DMS114 treated with DMSO at 0.1 percent for 48 hours (cell line): ENCODE measurements at regions not wholly inside any gene's neighbourhood (a gene's known extent, or its start where the extent isn't known, plus 50 kb on each side); places are given as distances from the start of the nearest gene placed in this dataset.

Experiments
- DNase-seq: peaks from one replicate; lab custom pipeline; 2025; ENCODE audit not compliant: unreplicated experiment; lab: John Stamatoyannopoulos, UW

- no peak for DNase-seq
Observed at GRCh38 chr6:130670142-130670541, 157.1 kb upstream of the SMLR1 start.

- DNase-seq = no peak
Observed at GRCh38 chr6:130671119-130671518, 156.1 kb upstream of the SMLR1 start.

GRCh38 chr6:130671577-130671976 is 155.6 kb upstream of the SMLR1 start:
- no peak for DNase-seq

GRCh38 chr6:130672153-130672552 is 155.1 kb upstream of the SMLR1 start:
- no peak for DNase-seq

GRCh38 chr6:130674604-130675003 is 152.6 kb upstream of the SMLR1 start:
- DNase-seq = no peak

- DNase-seq = no peak
Observed at GRCh38 chr6:130675072-130675471, 152.1 kb upstream of the SMLR1 start.

- DNase-seq = no peak
Observed at GRCh38 chr6:130676077-130676772, 151.0 kb upstream of the SMLR1 start.

- no peak for DNase-seq
Observed at GRCh38 chr6:130676773-130677144, 150.4 kb upstream of the SMLR1 start.

- DNase-seq = no peak
Observed at GRCh38 chr6:130677312-130677711, 149.9 kb upstream of the SMLR1 start.

- no peak for DNase-seq
Observed at GRCh38 chr6:130677766-130678165, 149.4 kb upstream of the SMLR1 start.

- no peak for DNase-seq
Observed at GRCh38 chr6:130679684-130680083, 147.5 kb upstream of the SMLR1 start.

GRCh38 chr6:130680116-130680515 is 147.1 kb upstream of the SMLR1 start:
- DNase-seq = no peak

GRCh38 chr6:130681028-130681427 is 146.2 kb upstream of the SMLR1 start:
- DNase-seq = no peak

GRCh38 chr6:130682066-130682465 is 145.1 kb upstream of the SMLR1 start:
- no peak for DNase-seq

GRCh38 chr6:130683761-130684517 is 143.3 kb upstream of the SMLR1 start:
- no peak for DNase-seq

- no peak for DNase-seq
Observed at GRCh38 chr6:130692659-130693058, 134.5 kb upstream of the SMLR1 start.

- no peak for DNase-seq
Observed at GRCh38 chr6:130693944-130694343, 133.3 kb upstream of the SMLR1 start.

GRCh38 chr6:130694606-130695005 is 132.6 kb upstream of the SMLR1 start:
- no peak for DNase-seq

GRCh38 chr6:130696806-130697205 is 130.4 kb upstream of the SMLR1 start:
- no peak for DNase-seq

- no peak for DNase-seq
Observed at GRCh38 chr6:130697271-130697994, 129.8 kb upstream of the SMLR1 start.

- DNase-seq = peak; percentile 22
Observed at GRCh38 chr6:130697995-130698535, 129.1 kb upstream of the SMLR1 start.

- DNase-seq = no peak
Observed at GRCh38 chr6:130699742-130700141, 127.5 kb upstream of the SMLR1 start.
